MG63 (cell line): ENCODE measurements at regions not wholly inside any gene's neighbourhood (a gene's known extent, or its start where the extent isn't known, plus 50 kb on each side); places are given as distances from the start of the nearest gene placed in this dataset.
A peak's percentile ranks its signal among the peaks of the same experiment; 100 is the strongest.

Source experiments
- DNase-seq: peaks from one replicate; pipeline ENCODE4 v3.0.0-alpha.2; 2020
- H3K27me3 ChIP-seq: fragments of 250-450 bp; sonication (Bioruptor Pico); 2 replicates; pipeline ENCODE4 v1.5.1; 2020; ENCODE audit warnings: mild to moderate bottlenecking, moderate library complexity
- H3K36me3 ChIP-seq: fragments of 250-450 bp; sonication (Bioruptor Pico); 2 replicates; pipeline ENCODE4 v1.5.1; 2020; ENCODE audit warnings: mild to moderate bottlenecking, moderate library complexity
- H3K4me3 ChIP-seq: fragments of 250-450 bp; sonication (Bioruptor Pico); 2 replicates; pipeline ENCODE4 v1.5.1; 2020; ENCODE audit warnings: mild to moderate bottlenecking, moderate library complexity
- H3K9me3 ChIP-seq: fragments of 250-450 bp; sonication (Bioruptor Pico); 2 replicates; pipeline ENCODE4 v1.5.1; 2020; ENCODE audit warnings: mild to moderate bottlenecking, moderate library complexity

GRCh38 chr20:11112832-11113231, 439.0 kb upstream of the JAG1 start:
- Histone ChIP-seq H3K27me3 (no peaks in the 10 kb centered on the region), H3K9me3 (no peaks in the 10 kb centered on the region), H3K4me3 (no peak overlapping the region), H3K36me3 (no peaks in the 10 kb centered on the region)
- no peak for DNase-seq

DNA sequence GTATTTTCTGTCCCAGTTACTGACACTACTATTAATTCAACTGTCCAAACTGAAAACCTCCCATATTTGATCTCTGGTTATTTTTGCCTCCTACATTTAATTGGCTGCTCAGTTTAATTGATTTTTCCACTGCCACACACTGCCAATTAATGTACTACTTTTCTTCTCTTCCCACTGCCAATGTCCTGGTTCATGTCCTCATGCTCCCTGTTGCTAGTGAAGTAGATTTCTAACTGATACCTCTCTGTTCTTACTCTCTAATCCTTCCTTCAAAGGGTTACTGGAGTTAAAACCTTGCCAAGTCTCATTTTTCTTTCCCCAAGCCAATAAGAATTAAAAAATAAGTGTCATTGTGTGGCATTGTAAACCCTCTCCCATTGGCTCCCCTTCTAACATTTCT, 440.6 kb upstream of the JAG1 start:
- no peaks in the 10 kb centered on the region for H3K9me3 ChIP-seq
- no peaks in the 10 kb centered on the region for H3K27me3 ChIP-seq
- H3K4me3 ChIP-seq, result no peak overlapping the region
- H3K36me3 ChIP-seq, result no peaks in the 10 kb centered on the region
- DNase-seq, result no peak

GRCh38 chr20:11117808-11118528, 444.2 kb upstream of the JAG1 start:
- DNase-seq, result peak; percentile 91
- H3K27me3 ChIP-seq, result no peaks in the 10 kb centered on the region
- H3K36me3 ChIP-seq, result no peaks in the 10 kb centered on the region
- no peak overlapping the region for H3K4me3 ChIP-seq
- H3K9me3 ChIP-seq, result no peaks in the 10 kb centered on the region

DNA sequence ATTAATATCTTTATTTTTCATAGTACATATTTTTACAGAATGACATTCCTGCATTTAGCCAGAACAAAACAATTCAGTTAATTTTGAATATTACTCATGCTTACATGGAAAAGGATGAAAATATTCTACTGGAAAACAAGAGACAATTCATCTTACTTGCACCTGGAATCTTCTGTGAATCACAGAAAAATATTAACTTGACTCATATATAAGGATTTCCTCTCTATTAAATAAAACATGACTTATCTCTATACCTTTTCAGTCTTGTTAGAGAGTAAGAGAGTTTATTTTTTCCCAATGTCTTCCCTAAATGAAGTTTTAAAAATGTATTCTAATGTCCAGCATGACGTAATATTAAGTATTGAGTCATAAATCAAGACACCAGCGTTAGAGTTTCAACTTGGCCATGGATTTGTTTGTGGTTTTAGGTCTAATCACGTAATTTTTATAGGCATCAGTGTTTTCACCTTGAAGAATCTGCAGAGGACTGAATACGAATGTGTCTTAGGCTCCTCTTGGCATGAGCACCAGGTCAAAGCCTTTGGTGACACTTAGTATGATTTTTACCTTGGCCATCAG, 445.1 kb upstream of the JAG1 start:
- no peaks in the 10 kb centered on the region for H3K27me3 ChIP-seq
- no peaks in the 10 kb centered on the region for H3K9me3 ChIP-seq
- H3K36me3 ChIP-seq, result no peaks in the 10 kb centered on the region
- DNase-seq, result no peak
- H3K4me3 ChIP-seq, result no peak overlapping the region

GRCh38 chr20:11119573-11119972, 445.8 kb upstream of the JAG1 start:
- Histone ChIP-seq H3K36me3 (no peaks in the 10 kb centered on the region), H3K4me3 (no peak overlapping the region), H3K27me3 (no peaks in the 10 kb centered on the region), H3K9me3 (no peaks in the 10 kb centered on the region)
- no peak for DNase-seq

- DNase-seq, result no peak
- H3K36me3 ChIP-seq, result no peaks in the 10 kb centered on the region
- no peaks in the 10 kb centered on the region for H3K9me3 ChIP-seq
- no peaks in the 10 kb centered on the region for H3K27me3 ChIP-seq
- no peak overlapping the region for H3K4me3 ChIP-seq
Measured at GRCh38 chr20:11120431-11120830, 446.6 kb upstream of the JAG1 start.

DNA sequence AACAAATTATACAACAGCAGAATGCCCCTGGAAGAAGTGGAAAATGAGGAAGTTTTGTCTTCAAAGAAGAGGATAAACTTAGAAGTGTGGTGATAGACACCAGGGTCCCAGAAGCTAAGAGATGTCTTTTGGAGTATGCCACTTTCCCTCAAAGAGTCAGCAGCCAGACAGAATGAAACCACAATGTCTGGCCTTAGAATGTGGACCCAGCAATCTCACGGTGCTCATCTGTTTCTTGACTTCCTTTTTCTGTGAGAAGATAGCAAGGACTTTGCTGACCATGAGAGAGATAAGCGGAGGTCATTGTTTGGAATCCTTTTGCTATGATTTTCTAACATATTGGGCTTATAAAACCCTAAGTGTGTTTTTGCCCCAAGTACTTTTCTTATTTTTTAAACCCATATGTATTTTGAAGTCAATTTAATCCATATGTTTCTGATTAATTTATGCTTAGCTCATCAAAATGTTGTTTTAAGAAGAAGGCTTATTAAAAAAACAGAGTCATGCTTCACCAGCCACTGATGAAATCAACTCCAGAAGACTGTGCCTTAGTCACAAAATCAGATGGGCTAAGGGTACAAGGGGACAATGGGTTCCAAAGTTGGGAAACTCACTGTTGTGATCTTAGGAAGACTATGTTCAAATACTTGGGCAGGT, 451.2 kb upstream of the JAG1 start:
- no peaks in the 10 kb centered on the region for H3K9me3 ChIP-seq
- H3K4me3 ChIP-seq, result no peak overlapping the region
- H3K36me3 ChIP-seq, result no peaks in the 10 kb centered on the region
- H3K27me3 ChIP-seq, result no peaks in the 10 kb centered on the region
- DNase-seq, result no peak

DNA sequence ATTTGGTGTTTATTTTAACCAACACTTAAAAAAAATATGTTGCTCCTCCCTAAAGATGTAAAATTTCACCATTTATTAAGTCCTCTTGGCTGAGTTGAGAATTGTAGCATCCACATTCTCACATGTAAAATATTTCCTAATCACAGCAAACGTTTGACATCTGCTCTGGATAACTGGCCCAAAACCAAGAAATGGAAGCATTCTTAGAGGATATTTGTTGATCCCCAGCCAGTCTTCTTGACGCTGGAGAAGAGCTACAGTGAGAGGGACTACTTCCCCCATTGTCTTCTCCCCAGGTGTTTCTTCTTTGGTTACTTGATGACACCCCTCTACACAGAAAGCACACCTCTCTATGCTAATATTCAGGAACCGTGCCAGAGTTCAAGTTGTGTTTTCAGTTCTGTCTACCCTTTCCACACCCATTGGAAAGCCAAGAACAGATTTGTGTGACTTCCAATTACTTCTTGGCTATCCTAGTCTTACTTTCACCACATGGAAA, 454.5 kb upstream of the JAG1 start:
- no peak overlapping the region for H3K4me3 ChIP-seq
- DNase-seq, result no peak
- no peaks in the 10 kb centered on the region for H3K36me3 ChIP-seq
- no peaks in the 10 kb centered on the region for H3K27me3 ChIP-seq
- H3K9me3 ChIP-seq, result no peaks in the 10 kb centered on the region

GRCh38 chr20:11128721-11129120, 454.9 kb upstream of the JAG1 start:
- Histone ChIP-seq H3K36me3 (no peaks in the 10 kb centered on the region), H3K27me3 (no peaks in the 10 kb centered on the region), H3K9me3 (no peaks in the 10 kb centered on the region), H3K4me3 (no peak overlapping the region)
- DNase-seq, result no peak

DNA sequence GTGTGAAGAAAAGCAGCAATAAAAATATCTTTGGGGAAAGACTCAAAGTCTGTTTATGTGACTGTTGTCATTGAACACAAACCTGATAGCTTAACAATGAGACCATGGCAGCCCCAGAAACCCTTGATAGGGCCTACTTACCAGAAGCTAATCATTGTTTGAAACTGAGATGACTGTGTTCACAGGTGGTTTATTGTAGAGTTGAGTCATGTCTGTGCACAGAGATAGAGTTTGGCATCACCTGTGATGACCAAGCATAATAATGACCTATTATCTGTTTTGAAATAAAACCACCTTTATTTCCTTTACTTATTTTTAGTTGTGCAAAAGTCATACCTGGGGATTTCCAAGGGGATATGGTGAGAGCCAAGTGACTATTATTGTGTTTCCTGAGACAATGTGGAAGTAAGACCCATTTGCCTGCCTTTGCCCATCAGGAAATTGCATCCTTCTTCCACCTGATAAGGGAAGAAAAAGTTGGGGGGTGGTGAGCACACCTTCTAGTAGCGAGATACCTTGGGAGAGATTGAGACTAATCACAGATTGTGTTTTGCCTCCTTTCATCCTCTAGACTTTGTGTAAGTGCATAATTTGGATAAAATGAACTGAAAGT, 456.9 kb upstream of the JAG1 start:
- H3K27me3 ChIP-seq, result no peaks in the 10 kb centered on the region
- no peaks in the 10 kb centered on the region for H3K9me3 ChIP-seq
- H3K36me3 ChIP-seq, result no peaks in the 10 kb centered on the region
- H3K4me3 ChIP-seq, result no peak overlapping the region
- no peak for DNase-seq

- Histone ChIP-seq H3K9me3 (no peaks in the 10 kb centered on the region; the same call in 1 of the 2 replicates), H3K4me3 (no peak overlapping the region), H3K36me3 (no peaks in the 10 kb centered on the region), H3K27me3 (no peaks in the 10 kb centered on the region)
- DNase-seq, result no peak
Measured at GRCh38 chr20:11132819-11133415, 459.1 kb upstream of the JAG1 start.

DNA sequence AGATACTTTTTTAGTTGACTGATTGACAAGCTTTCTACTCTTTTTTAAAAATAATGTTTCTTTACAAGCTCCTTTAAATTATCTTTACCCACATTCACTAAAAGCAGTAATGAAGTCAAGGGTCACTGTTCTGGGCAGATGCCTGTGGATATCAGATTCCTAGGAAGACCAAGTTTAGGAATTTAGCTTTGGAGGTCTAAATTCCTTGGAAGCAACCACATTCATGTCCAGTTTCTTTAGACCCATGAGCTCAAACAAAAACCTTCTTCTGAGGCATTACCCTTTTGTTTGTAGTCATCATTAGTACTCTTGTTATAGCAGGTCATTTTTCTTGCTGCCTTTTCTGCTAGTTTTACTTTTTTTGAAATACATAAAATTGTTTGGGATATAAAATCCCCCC, 462.9 kb upstream of the JAG1 start:
- Histone ChIP-seq H3K36me3 (no peaks in the 10 kb centered on the region), H3K4me3 (no peak overlapping the region), H3K9me3 (no peaks in the 10 kb centered on the region; the same call in 1 of the 2 replicates), H3K27me3 (no peaks in the 10 kb centered on the region)
- DNase-seq, result no peak

- Histone ChIP-seq H3K27me3 (no peaks in the 10 kb centered on the region), H3K9me3 (no peaks in the 10 kb centered on the region; the same call in 1 of the 2 replicates), H3K4me3 (no peak overlapping the region), H3K36me3 (no peaks in the 10 kb centered on the region)
- no peak for DNase-seq
Measured at GRCh38 chr20:11137688-11138087, 463.9 kb upstream of the JAG1 start.

- Histone ChIP-seq H3K36me3 (no peaks in the 10 kb centered on the region), H3K9me3 (no peaks in the 10 kb centered on the region; the same call in 1 of the 2 replicates), H3K4me3 (no peak overlapping the region), H3K27me3 (no peaks in the 10 kb centered on the region)
- DNase-seq, result peak; percentile 67
Measured at GRCh38 chr20:11140359-11140758, 466.6 kb upstream of the JAG1 start.

- Histone ChIP-seq H3K9me3 (no peaks in the 10 kb centered on the region), H3K4me3 (no peak overlapping the region), H3K27me3 (no peaks in the 10 kb centered on the region), H3K36me3 (no peaks in the 10 kb centered on the region)
- no peak for DNase-seq
Measured at GRCh38 chr20:11143481-11143880, 469.7 kb upstream of the JAG1 start.

GRCh38 chr20:11144114-11144950, 470.5 kb upstream of the JAG1 start:
- H3K4me3 ChIP-seq, result no peak overlapping the region
- DNase-seq, result peak; percentile 20
- H3K9me3 ChIP-seq, result no peaks in the 10 kb centered on the region
- no peaks in the 10 kb centered on the region for H3K27me3 ChIP-seq
- no peaks in the 10 kb centered on the region for H3K36me3 ChIP-seq
